ENCODE measurements at regions not wholly inside any gene's neighbourhood (a gene's known extent, or its start where the extent isn't known, plus 50 kb on each side); places are given as distances from the start of the nearest gene placed in this dataset.
"Not testable (repeated sequence)": the region's sequence is repeated elsewhere in the genome, so short reads cannot be mapped to it uniquely, and the experiment has no call there.

- TF ChIP-seq CTCF, POLR2A (IDR thresholded peaks at IDR 0.05): not testable (repeated sequence)
These were observed 541.1 kb downstream of the TTLL7 start for GRCh38 chr1:83457735-83458248.

Data from uterus (tissue), 2 donors.